Activated CD8-positive, alpha-beta memory T cell treated with anti-CD3 and anti-CD28 coated beads for 36 hours (primary cell): ENCODE measurements at regions not wholly inside any gene's neighbourhood (a gene's known extent, or its start where the extent isn't known, plus 50 kb on each side); places are given as distances from the start of the nearest gene placed in this dataset.

Source experiments
- CTCF ChIA-PET: fragments of 350-600 bp; sonication (Branson Sonifier 250); formaldehyde crosslinking; loops from one replicate; lab custom pipeline; 2021; ENCODE audit warnings: antibody characterized with exemption; lab: Charles Lee
- POLR2A ChIA-PET: fragments of 350-600 bp; sonication (Branson Sonifier 250); formaldehyde crosslinking; loops from one replicate; lab custom pipeline; 2021; ENCODE audit warnings: antibody characterized with exemption; lab: Charles Lee

DNA sequence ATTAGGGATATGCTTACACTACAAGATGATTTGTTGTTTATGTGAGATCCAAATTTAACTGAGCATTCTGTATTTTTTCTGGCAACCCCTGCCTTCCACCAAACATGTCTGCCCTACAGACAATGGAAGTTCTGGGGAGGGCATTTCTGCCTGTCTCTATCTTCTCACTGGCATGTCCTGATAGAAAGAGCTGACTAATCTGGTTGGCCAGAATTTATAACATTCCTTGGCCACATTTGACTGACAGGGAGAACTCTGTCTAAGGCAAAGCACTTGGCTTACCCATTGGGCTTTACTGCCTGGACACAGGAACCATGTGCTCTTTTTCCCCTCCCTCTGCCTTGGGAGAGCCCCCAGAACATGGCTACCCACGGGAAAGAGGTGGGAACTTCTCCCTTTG is 70.6 kb upstream of the TMEM178A start:
- ChIA-PET CTCF (no interaction called here), POLR2A (interaction anchor here (1.0 kb wide), 1 partner anchor 158 kb away, joined by 3 read pairs; the partner anchor contains the start of gene MAP4K3)

- POLR2A ChIA-PET = interaction anchor here (0.5 kb wide), 1 partner anchor 155 kb away, joined by 6 read pairs; no protein-coding TSS in a partner anchor
- CTCF ChIA-PET = no interaction called here
Observed at GRCh38 chr2:39597314-39597713, 68.4 kb upstream of the TMEM178A start.

DNA sequence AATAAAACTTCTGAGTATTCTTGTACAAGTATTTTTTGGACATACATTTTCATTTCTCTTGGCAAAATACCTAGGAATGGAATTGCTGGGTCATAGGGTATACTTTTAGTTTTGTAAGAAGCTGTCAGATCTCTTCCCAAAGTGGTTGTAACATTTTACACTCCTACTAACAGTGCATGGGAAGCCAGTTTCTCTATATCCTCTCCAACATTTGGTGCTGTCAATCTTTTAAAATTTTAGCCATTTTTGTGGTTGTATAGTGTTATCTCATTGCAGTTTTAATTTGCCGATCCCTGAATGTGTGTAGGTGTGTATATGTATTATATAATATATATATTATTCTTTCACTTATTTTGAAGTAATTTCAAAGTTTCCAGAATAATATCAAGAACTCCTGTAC is 63.1 kb upstream of the TMEM178A start:
- CTCF ChIA-PET = no interaction called here
- POLR2A ChIA-PET = no interaction called here

DNA sequence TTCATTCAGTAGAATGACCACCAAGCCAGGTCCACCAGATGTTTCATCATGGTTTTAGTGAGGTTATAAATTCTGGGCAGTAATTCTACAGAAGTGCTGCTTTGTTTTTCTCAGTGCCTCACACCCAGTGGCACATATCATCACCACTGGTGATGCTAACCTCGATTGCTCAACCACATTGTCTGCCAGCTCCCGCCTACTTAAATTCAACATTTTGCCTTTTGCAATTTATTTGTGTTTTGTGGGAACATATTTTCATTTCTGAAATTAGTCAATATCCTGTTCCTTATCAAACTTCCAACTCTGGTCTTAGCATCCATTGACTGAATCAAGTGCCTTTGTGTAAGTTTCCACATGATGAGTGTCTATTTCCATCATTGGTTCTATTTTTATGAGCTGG is 62.3 kb upstream of the TMEM178A start:
- ChIA-PET CTCF (no interaction called here), POLR2A (interaction anchor here (0.6 kb wide), 1 partner anchor 118 kb away, joined by 4 read pairs; no protein-coding TSS in a partner anchor)

DNA sequence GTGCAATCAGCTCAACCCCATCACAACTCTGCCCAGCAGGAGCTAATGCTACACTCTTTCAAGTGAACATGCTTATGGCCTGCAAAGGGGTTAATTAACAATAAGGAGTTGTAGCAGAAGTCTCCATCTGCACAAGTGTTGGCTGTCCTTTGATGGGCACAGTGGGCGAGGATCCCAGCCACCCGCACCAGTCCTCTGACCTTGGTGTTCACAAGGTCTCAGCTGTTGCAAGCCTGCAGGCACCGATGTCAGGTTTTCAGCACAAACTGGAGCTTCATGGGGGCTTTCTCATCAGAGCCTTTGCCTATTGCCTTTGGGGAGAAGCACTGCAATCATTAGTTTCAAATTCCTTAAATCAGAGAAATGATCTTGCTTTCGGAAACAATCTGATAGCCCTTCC is 60.9 kb upstream of the TMEM178A start:
- ChIA-PET CTCF (no interaction called here), POLR2A (no interaction called here)

DNA sequence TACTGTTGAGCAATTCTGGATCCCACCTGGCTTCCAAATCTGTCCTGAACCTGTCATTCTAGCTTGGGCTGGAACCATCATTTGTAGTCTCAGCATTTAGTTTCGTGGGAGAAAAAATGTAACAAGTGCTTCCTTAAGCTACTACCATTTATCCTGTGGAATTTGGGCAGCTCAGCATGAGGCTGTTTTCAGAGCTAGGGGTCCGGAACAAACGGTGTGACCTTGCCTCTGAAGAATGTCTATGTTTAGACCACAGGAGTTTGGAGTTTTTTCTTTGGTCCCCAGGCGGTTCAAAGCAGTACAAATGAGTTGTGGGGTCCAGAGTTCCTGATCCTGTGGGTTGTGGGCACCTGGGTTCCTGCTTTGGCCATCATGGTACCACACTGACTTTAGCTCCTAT is 59.1 kb upstream of the TMEM178A start:
- CTCF ChIA-PET = no interaction called here
- POLR2A ChIA-PET = no interaction called here

- ChIA-PET CTCF (no interaction called here), POLR2A (no interaction called here)
Observed at GRCh38 chr2:39607538-39608262, 58.0 kb upstream of the TMEM178A start.

DNA sequence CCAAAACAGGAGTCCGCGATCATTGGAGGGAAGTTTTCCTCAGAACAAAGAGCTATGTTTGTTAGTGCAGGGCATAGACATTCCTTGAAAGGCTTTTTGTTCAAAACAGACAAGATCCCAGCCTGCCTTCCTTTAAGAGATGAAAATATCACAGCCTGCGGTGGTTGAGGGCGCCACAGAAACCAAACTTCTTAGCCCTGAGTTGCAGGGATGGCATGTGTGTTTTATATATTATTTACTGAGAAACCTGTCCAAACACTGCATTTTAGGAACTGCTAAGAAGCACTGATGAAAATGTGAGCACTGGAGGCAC is 57.5 kb upstream of the TMEM178A start:
- CTCF ChIA-PET = no interaction called here

GRCh38 chr2:39608686-39609441 is 56.9 kb upstream of the TMEM178A start:
- ChIA-PET CTCF (no interaction called here), POLR2A (no interaction called here)

More for the DNA sequence above, 57.5 kb upstream of the TMEM178A start:
- POLR2A ChIA-PET = no interaction called here

DNA sequence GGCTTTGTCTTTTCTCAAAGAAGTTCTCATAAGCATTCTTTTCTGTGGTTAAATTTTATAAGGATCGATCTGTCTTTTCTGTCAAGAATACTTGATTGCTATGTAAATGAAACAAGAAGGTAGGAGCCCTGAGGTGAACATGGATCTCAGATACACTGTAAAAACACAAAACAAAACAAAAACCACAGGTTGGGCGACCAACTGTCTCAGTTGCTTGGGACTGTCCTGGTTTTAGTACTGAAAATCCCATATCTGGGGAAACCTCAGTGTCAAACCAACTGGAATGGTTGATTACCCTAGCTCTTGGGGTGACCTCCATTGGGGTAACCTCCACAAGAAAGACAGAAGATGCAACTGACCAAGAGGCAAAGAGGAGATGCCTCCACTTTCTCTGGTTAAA is 55.8 kb upstream of the TMEM178A start:
- ChIA-PET POLR2A (no interaction called here), CTCF (no interaction called here)

- POLR2A ChIA-PET = no interaction called here
- CTCF ChIA-PET = no interaction called here
Observed at GRCh38 chr2:39615675-39616074, 50.0 kb upstream of the TMEM178A start.
